Type B pancreatic cell (in vitro differentiated cells): ENCODE measurements at regions not wholly inside any gene's neighbourhood (a gene's known extent, or its start where the extent isn't known, plus 50 kb on each side); places are given as distances from the start of the nearest gene placed in this dataset.

Experiments used
- DNase-seq: peaks from one replicate; pipeline ENCODE4 v3.0.0; 2021; ENCODE audit warnings: mixed read lengths; ENCODE audit not compliant: unreplicated experiment; ENCODE audit errors: extremely low spot score
- H3K27ac Mint-ChIP-seq: 2 replicates; pipeline ENCODE4 v1.8.0; 2021; ENCODE audit warnings: mild to moderate bottlenecking, mixed read lengths
- H3K27me3 Mint-ChIP-seq: 2 replicates; pipeline ENCODE4 v1.8.0; 2021; ENCODE audit warnings: mixed read lengths
- H3K36me3 Mint-ChIP-seq: 2 replicates; pipeline ENCODE4 v1.8.0; 2021; ENCODE audit warnings: mixed read lengths
- H3K4me1 Mint-ChIP-seq: one replicate; pipeline ENCODE4 v1.8.0; 2021; ENCODE audit warnings: mixed read lengths; ENCODE audit not compliant: unreplicated experiment
- H3K4me3 Mint-ChIP-seq: 2 replicates; pipeline ENCODE4 v1.8.0; 2021; ENCODE audit warnings: mild to moderate bottlenecking, mixed read lengths
- H3K9me3 Mint-ChIP-seq: 2 replicates; pipeline ENCODE4 v1.8.0; 2021; ENCODE audit warnings: mixed read lengths
- TF ChIP-seq, protein P1 (sequence below): fragments of 200-600 bp; sonication (generic); conservative IDR thresholded peaks from 2 replicates; pipeline ENCODE4 v1.5.0; 2021; ENCODE audit warnings: antibody characterized with exemption, mild to moderate bottlenecking

DNA sequence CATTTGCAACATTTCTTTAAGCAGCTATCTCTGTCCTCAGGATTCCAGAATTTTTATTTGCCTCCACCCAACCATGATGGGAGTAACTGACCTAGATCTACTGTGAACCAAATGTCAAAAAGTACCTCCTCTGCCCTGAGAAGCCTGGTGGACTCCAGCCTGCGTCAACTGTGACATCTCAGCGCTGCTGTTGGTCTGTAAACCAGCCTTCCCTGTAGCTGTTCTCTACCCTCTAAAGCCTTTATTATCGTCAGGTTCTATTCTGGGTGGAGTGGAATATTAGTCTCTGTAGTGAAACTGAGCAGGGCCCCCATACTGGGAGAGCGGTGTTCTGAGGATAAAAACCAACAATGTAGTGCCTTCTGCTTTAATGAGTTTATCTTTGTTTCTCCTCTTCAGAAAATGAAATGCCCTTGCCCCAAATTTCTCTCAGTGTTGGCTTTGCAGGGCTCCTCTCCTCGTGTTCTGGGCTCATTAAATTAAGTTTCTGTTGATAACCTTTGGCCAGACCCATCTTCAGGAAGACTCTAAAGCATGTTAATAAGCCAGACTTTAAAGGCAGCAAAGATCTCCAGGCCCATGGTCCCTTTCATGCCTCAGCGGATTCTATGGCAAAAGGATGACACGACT is 223.1 kb upstream of the PLXNA2 start:
- DNase-seq: no peak
- Mint-ChIP-seq H3K9me3 (no peaks in the 10 kb centered on the region), H3K27ac (no peak overlapping the region), H3K36me3 (no peaks in the 10 kb centered on the region), H3K4me3 (no peak overlapping the region), H3K4me1 (peaks cover 9% of the 10 kb centered on the region), H3K27me3 (peaks cover 9% of the 10 kb centered on the region)
- TF ChIP-seq, protein P1, sequence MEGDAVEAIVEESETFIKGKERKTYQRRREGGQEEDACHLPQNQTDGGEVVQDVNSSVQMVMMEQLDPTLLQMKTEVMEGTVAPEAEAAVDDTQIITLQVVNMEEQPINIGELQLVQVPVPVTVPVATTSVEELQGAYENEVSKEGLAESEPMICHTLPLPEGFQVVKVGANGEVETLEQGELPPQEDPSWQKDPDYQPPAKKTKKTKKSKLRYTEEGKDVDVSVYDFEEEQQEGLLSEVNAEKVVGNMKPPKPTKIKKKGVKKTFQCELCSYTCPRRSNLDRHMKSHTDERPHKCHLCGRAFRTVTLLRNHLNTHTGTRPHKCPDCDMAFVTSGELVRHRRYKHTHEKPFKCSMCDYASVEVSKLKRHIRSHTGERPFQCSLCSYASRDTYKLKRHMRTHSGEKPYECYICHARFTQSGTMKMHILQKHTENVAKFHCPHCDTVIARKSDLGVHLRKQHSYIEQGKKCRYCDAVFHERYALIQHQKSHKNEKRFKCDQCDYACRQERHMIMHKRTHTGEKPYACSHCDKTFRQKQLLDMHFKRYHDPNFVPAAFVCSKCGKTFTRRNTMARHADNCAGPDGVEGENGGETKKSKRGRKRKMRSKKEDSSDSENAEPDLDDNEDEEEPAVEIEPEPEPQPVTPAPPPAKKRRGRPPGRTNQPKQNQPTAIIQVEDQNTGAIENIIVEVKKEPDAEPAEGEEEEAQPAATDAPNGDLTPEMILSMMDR: no peak

GRCh38 chr1:208475449-208475848 is 231.3 kb upstream of the PLXNA2 start:
- Mint-ChIP-seq H3K27me3 (peaks cover 8% of the 10 kb centered on the region), H3K27ac (no peak overlapping the region)
- no peak for DNase-seq

DNA sequence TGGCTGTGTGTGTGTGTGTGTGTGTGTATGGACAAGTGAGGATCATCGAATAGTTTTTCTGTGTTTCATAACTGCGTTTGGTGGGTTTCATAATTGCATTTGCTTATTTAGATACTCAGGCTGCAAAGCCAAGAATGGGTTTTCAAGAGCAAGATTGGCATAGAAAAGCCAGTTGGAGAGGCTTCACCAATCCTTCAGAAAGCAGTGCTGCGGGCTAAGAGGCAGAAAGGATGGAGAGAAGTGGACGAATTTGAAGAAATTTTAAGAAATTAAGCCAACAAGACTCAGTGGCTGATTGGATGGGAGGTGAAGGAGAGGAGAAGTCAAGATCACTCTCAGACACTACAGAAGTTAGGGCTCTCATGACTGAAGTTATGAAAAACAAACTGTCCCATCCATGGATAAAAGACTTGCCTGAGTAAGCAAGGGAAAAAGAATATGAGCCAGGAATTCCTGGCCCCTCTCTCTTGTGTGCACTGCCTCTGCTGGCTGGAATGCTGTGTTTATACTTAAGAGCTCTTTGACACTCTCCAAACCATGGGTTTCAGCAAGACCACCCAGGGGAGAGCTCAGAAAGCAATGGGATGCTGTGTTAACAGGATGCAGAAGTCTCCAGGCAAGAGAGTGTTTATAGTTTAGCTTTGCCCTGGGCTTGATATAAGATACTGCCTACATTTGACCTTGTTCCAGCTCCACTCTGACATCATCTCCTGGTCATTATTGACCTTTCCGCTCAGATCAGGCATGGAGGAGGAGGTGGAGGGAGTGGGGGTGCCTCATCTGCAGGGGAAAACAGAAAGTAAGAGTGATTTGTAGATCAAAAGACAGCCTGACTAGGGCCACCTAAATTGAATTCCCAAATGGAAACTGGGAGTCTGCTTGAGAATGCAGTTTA is 232.0 kb upstream of the PLXNA2 start:
- H3K4me1 Mint-ChIP-seq: peaks cover 29% of the 10 kb centered on the region
- TF ChIP-seq, protein P1: peak; percentile 72
- peak overlapping the region; percentile 10 for H3K4me3 Mint-ChIP-seq
- H3K27me3 Mint-ChIP-seq: peaks cover 8% of the 10 kb centered on the region
- H3K36me3 Mint-ChIP-seq: no peaks in the 10 kb centered on the region
- peak overlapping the region; percentile 24 for H3K27ac Mint-ChIP-seq
- H3K9me3 Mint-ChIP-seq: no peaks in the 10 kb centered on the region
- no peak for DNase-seq

More at GRCh38 chr1:208475449-208475848, 231.3 kb upstream of the PLXNA2 start:
- H3K4me1 Mint-ChIP-seq: peaks cover 29% of the 10 kb centered on the region
- no peaks in the 10 kb centered on the region for H3K36me3 Mint-ChIP-seq
- TF ChIP-seq, protein P1: no peak
- H3K4me3 Mint-ChIP-seq: no peak overlapping the region
- no peaks in the 10 kb centered on the region for H3K9me3 Mint-ChIP-seq

DNA sequence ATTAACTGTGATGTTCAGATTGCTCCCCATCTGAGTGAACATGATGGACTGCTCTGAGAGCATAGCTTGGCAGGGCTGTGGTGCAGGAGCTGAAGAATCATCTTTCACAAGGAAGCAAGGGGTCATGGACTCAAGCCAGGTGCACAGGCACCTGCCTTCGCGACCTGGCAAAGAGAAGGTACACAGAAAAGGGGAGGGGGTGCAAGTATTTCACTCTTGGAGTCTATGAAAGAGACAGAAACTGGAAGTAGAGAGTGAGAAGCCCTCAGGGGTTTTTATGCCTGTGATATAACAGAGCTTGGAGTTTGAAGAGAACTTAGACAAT is 232.6 kb upstream of the PLXNA2 start:
- Mint-ChIP-seq H3K4me3 (peak overlapping the region; percentile 10), H3K36me3 (no peaks in the 10 kb centered on the region), H3K9me3 (no peaks in the 10 kb centered on the region), H3K4me1 (peaks cover 29% of the 10 kb centered on the region), H3K27ac (peak overlapping the region; percentile 24), H3K27me3 (peaks cover 8% of the 10 kb centered on the region)
- no peak for DNase-seq
- TF ChIP-seq, protein P1: no peak

DNA sequence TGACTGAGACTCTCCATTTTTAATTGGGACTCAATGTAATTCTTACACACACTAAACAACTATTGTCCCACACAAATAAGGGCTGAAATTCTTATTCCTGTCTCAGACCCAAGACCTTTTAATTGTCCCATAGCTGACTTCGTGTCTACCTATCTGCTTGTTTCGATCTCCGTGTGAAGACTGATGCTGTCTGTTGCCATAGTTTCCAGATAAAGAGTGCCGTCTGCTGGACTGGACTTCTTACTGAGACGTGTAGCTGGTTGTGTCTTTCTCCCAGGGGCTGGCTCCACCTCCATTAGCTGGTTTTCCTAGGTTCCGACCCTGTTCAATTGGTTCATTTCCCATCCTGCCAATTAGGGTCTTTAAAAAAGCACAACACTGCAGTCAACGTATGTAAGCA is 235.3 kb upstream of the PLXNA2 start:
- no peaks in the 10 kb centered on the region for H3K36me3 Mint-ChIP-seq
- H3K4me3 Mint-ChIP-seq: no peak overlapping the region
- H3K4me1 Mint-ChIP-seq: peaks cover 29% of the 10 kb centered on the region
- H3K27ac Mint-ChIP-seq: no peak overlapping the region
- peaks cover 6% of the 10 kb centered on the region for H3K27me3 Mint-ChIP-seq
- no peak for DNase-seq
- H3K9me3 Mint-ChIP-seq: no peaks in the 10 kb centered on the region
- TF ChIP-seq, protein P1: no peak
